IMR-90 (cell line): ENCODE measurements at regions not wholly inside any gene's neighbourhood (a gene's known extent, or its start where the extent isn't known, plus 50 kb on each side); places are given as distances from the start of the nearest gene placed in this dataset.

Source experiments
- ATAC-seq: fragments of 200-7000 bp; cut with Tn5 transposase; 2 replicates; pipeline ENCODE4 v1.9.1; 2020; ENCODE audit warnings: low read depth, mild to moderate bottlenecking, moderate library complexity
- BruUV-seq: library from RNA; stranded (reverse); fragments of 400-500 nt; replicated peaks from 2 replicates; lab custom pipeline; 2021; lab: Mats Ljungman, UMichigan
- CTCF ChIA-PET: fragments of 300-600 bp; formaldehyde crosslinking; extraction: SDS; loops from one replicate; lab custom pipeline; 2021; ENCODE audit warnings: antibody characterized with exemption; lab: Yijun Ruan, JAX
- POLR2A ChIA-PET: fragments of 300-600 bp; sonication (Branson Sonifier 250); formaldehyde crosslinking; loops from one replicate; lab custom pipeline; 2022; ENCODE audit warnings: antibody characterized with exemption; ENCODE audit not compliant: unreplicated experiment; lab: Charles Lee
- DNase-seq: peaks from one replicate; pipeline ENCODE4 v3.0.0; 2013
- H2AFZ ChIP-seq: replicated peaks from 2 replicates; pipeline ENCODE3; 2013; ENCODE audit warnings: low read length, mild to moderate bottlenecking; ENCODE audit not compliant: poor library complexity
- H2AK5ac ChIP-seq: 2 replicates; pipeline ENCODE4 v1.6.1; 2013; ENCODE audit warnings: low read depth, low read length, inconsistent platforms
- H2AK9ac ChIP-seq: replicated peaks from 2 replicates; pipeline ENCODE3; 2013; ENCODE audit warnings: mild to moderate bottlenecking, low read depth, low read length, moderate library complexity; ENCODE audit not compliant: poor library complexity
- H2BK120ac ChIP-seq: 2 replicates; pipeline ENCODE4 v1.6.1; 2013; ENCODE audit warnings: low read depth, low read length, inconsistent platforms
- H2BK15ac ChIP-seq: 3 replicates; pipeline ENCODE4 v1.6.1; 2013; ENCODE audit warnings: low read depth, low read length, inconsistent platforms
- H2BK20ac ChIP-seq: 2 replicates; pipeline ENCODE4 v1.6.1; 2013; ENCODE audit warnings: low read depth, mild to moderate bottlenecking, inconsistent platforms, low read length, moderate library complexity
- H2BK5ac ChIP-seq: 2 replicates; pipeline ENCODE4 v1.6.1; 2013; ENCODE audit warnings: mild to moderate bottlenecking, low read depth, low read length, inconsistent platforms; ENCODE audit not compliant: poor library complexity, severe bottlenecking
- H3K14ac ChIP-seq: replicated peaks from 2 replicates; pipeline ENCODE4 v1.6.1; 2013; ENCODE audit warnings: low read depth, low read length, inconsistent platforms
- H3K18ac ChIP-seq: 2 replicates; pipeline ENCODE4 v1.6.1; 2013; ENCODE audit warnings: low read depth, low read length, control low read depth
- H3K23ac ChIP-seq: 2 replicates; pipeline ENCODE4 v1.6.1; 2013; ENCODE audit warnings: low read depth, low read length, inconsistent platforms
- H3K27ac ChIP-seq: 2 replicates; pipeline ENCODE4 v1.5.1; 2013; ENCODE audit warnings: mild to moderate bottlenecking, control low read depth, low read length; ENCODE audit not compliant: insufficient read depth
- H3K27me3 ChIP-seq: 2 replicates; pipeline ENCODE4 v1.6.1; 2013; ENCODE audit warnings: low read length; ENCODE audit not compliant: control insufficient read depth, insufficient read depth
- H3K36me3 ChIP-seq: 2 replicates; pipeline ENCODE4 v1.6.1; 2013; ENCODE audit warnings: low read length, mixed read lengths; ENCODE audit not compliant: control insufficient read depth, insufficient read depth
- H3K4ac ChIP-seq: 2 replicates; pipeline ENCODE4 v1.6.1; 2013; ENCODE audit warnings: low read depth, low read length, inconsistent platforms
- H3K4me1 ChIP-seq: 2 replicates; pipeline ENCODE4 v1.6.1; 2013; ENCODE audit warnings: low read length, mixed read lengths; ENCODE audit not compliant: control insufficient read depth, insufficient read depth
- H3K4me2 ChIP-seq: 2 replicates; pipeline ENCODE4 v1.6.1; 2013; ENCODE audit warnings: low read depth, mild to moderate bottlenecking, control low read depth, low read length, moderate library complexity
- H3K4me3 ChIP-seq: 2 replicates; pipeline ENCODE4 v1.5.1; 2013; ENCODE audit warnings: low read depth, mild to moderate bottlenecking, control low read depth, low read length, moderate library complexity; ENCODE audit not compliant: insufficient read depth
- H3K56ac ChIP-seq: 2 replicates; pipeline ENCODE4 v1.6.1; 2013; ENCODE audit warnings: low read length, inconsistent platforms; ENCODE audit not compliant: insufficient read depth; ENCODE audit errors: extremely low read depth
- H3K79me1 ChIP-seq, 2 experiments: 2 replicates each; pipeline ENCODE4 v1.6.1; 2013; ENCODE audit warnings: low read length in 2 of 2, inconsistent platforms in 1 of 2, low read depth in 1 of 2
- H3K9ac ChIP-seq: 2 replicates; pipeline ENCODE4 v1.6.1; 2013; ENCODE audit warnings: low read depth, low read length, control low read depth
- H3K9me1 ChIP-seq: 2 replicates; pipeline ENCODE4 v1.6.1; 2013; ENCODE audit warnings: low read length, inconsistent platforms; ENCODE audit not compliant: insufficient read depth
- H3K9me3 ChIP-seq: 2 replicates; pipeline ENCODE4 v1.6.1; 2013; ENCODE audit warnings: low read length; ENCODE audit not compliant: control insufficient read depth, insufficient read depth
- H4K20me1 ChIP-seq: 2 replicates; pipeline ENCODE4 v1.6.1; 2013; ENCODE audit warnings: low read length, inconsistent platforms; ENCODE audit not compliant: insufficient read depth
- H4K5ac ChIP-seq: 2 replicates; pipeline ENCODE4 v1.6.1; 2013; ENCODE audit warnings: mild to moderate bottlenecking, low read depth, low read length, control low read depth
- H4K8ac ChIP-seq, 2 experiments: 2 replicates each; pipeline ENCODE4 v1.6.1; 2013; ENCODE audit warnings: low read depth in 2 of 2, low read length in 2 of 2, control low read depth in 1 of 2, inconsistent platforms in 1 of 2
- H4K91ac ChIP-seq: 2 replicates; pipeline ENCODE4 v1.6.1; 2013; ENCODE audit warnings: low read depth, low read length, inconsistent platforms; ENCODE audit not compliant: insufficient read depth
- BHLHE40 ChIP-seq: fragments of 150-350 bp; IDR thresholded peaks from 2 replicates; pipeline ENCODE4 v1.6.1; 2016; ENCODE audit warnings: mild to moderate bottlenecking, low read depth, low read length
- CEBPB ChIP-seq: IDR thresholded peaks from 2 replicates; pipeline ENCODE4 v1.6.1; 2012; ENCODE audit warnings: low read depth, low read length, improper control_type of control experiment
- CHD1 ChIP-seq: IDR thresholded peaks from 2 replicates; pipeline ENCODE4 v1.6.1; 2012; ENCODE audit warnings: low read depth, low read length, improper control_type of control experiment
- FOS ChIP-seq: fragments of 150-350 bp; IDR thresholded peaks from 2 replicates; pipeline ENCODE4 v1.6.1; 2016; ENCODE audit warnings: low read depth, low read length
- MAFK ChIP-seq: IDR thresholded peaks from 2 replicates; pipeline ENCODE4 v1.6.1; 2012; ENCODE audit warnings: low read depth, low read length, improper control_type of control experiment
- MAZ ChIP-seq: IDR thresholded peaks from 2 replicates; pipeline ENCODE4 v1.6.1; 2012; ENCODE audit warnings: low read depth, mild to moderate bottlenecking, low read length, improper control_type of control experiment, moderate library complexity, borderline replicate concordance
- MXI1 ChIP-seq: IDR thresholded peaks from 2 replicates; pipeline ENCODE4 v1.6.1; 2012; ENCODE audit warnings: low read depth, mild to moderate bottlenecking, low read length, moderate library complexity, borderline replicate concordance
- NFE2L2 ChIP-seq: fragments of 150-350 bp; IDR thresholded peaks from 2 replicates; pipeline ENCODE4 v1.6.1; 2016; ENCODE audit warnings: low read depth, mild to moderate bottlenecking, low read length
- RCOR1 ChIP-seq: IDR thresholded peaks from 2 replicates; pipeline ENCODE4 v1.6.1; 2012; ENCODE audit warnings: mild to moderate bottlenecking, low read length, improper control_type of control experiment; ENCODE audit not compliant: insufficient replicate concordance
- RFX5 ChIP-seq: IDR thresholded peaks from 2 replicates; pipeline ENCODE4 v1.8.0; 2012; ENCODE audit warnings: low read depth, mild to moderate bottlenecking, low read length, moderate library complexity
- SMC3 ChIP-seq: fragments of 150-350 bp; IDR thresholded peaks from 2 replicates; pipeline ENCODE4 v1.6.1; 2016; ENCODE audit warnings: low read depth, mild to moderate bottlenecking, antibody characterized with exemption, low read length, moderate library complexity
- WGBS, 2 experiments: methylation state at CpG; one replicate each; pipeline versions ENCODE4 v1.1.5 to v1.1.7; 2013; ENCODE audit warnings: missing lambda C conversion rate in 2 of 2; ENCODE audit not compliant: insufficient read length in 1 of 2; ENCODE audit errors: extremely low coverage in 2 of 2; 5-methylcytosine and 5-hydroxymethylcytosine counted together
- dilution Hi-C: fragments of 300-500 bp; cut with HindIII; formaldehyde crosslinking; loops from one replicate; pipeline ENCODE4 v1.14.3; 2018; ENCODE audit warnings: low sequenced_read_pairs; ENCODE audit not compliant: unreplicated experiment
- in situ Hi-C: fragments of 300-500 bp; cut with MboI; formaldehyde crosslinking; loops from 3 replicates; pipeline ENCODE4 v1.14.3; 2019; ENCODE audit warnings: low sequenced_read_pairs, inconsistent platforms, mixed read lengths
- intact Hi-C: fragments of 100-400 bp; cut with micrococcal nuclease; formaldehyde crosslinking; loops from 2 replicates; pipeline ENCODE4 v1.10.0; 2022
- TF ChIP-seq, protein P1 (sequence below): conservative IDR thresholded peaks from 2 replicates; pipeline ENCODE4 v1.5.1; 2012; ENCODE audit warnings: mild to moderate bottlenecking, low read depth, low read length, improper control_type of control experiment
- TF ChIP-seq, protein P2 (sequence below): fragments of 150-350 bp; IDR thresholded peaks from 2 replicates; pipeline ENCODE4 v1.6.1; 2016; ENCODE audit warnings: low read depth, mild to moderate bottlenecking, low read length, moderate library complexity, borderline replicate concordance
- TF ChIP-seq, protein P3 (sequence below): fragments of 150-350 bp; IDR thresholded peaks from 2 replicates; pipeline ENCODE4 v1.6.1; 2017; ENCODE audit warnings: mild to moderate bottlenecking, antibody characterized with exemption, low read length, low read depth

DNA sequence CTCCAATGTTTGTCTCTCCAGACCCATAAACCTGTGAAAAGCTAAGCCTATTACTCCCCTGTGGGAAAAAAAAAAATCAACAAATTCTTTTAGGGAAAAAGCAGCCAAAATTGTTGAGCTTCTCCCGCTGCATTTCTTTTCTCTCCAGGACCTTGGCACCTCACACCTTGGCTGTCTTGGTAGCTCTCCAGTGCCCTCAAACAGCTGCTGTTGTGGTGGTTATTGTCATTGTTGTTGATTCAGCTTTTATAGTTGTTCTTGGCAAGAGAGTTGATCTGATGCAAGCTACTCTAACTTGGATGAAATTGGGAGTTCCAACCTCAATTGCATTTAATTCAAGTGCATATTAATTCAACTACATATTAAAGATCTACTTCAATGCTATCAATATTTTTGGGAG, 516.9 kb upstream of the LARGE1 start:
- no peak overlapping the region for H3K4me3 ChIP-seq
- intact Hi-C loops (no loop called here), dilution Hi-C loops (no loop called here), in situ Hi-C loops (no loop called here)
- H3K36me3 ChIP-seq, result no peaks in the 10 kb centered on the region
- H3K14ac ChIP-seq, result no peak overlapping the region
- H2AFZ ChIP-seq, result no peak overlapping the region
- no peaks in the 10 kb centered on the region for H3K4me1 ChIP-seq
- CTCF ChIA-PET, result no interaction called here
- H3K4ac ChIP-seq, result no peak overlapping the region
- no peak overlapping the region for H3K4me2 ChIP-seq
- no peaks in the 10 kb centered on the region for H3K27me3 ChIP-seq
- H2BK120ac ChIP-seq, result no peak overlapping the region
- no peak overlapping the region for H2BK15ac ChIP-seq
- ATAC-seq (no peak), DNase-seq (no peak)
- H4K20me1 ChIP-seq, result no peaks in the 10 kb centered on the region
- no peak overlapping the region for H3K56ac ChIP-seq
- H3K27ac ChIP-seq, result no peak overlapping the region
- no peak overlapping the region for H2BK5ac ChIP-seq
- no peak overlapping the region for H3K23ac ChIP-seq
- no CpG with 5 or more reads among the region's 1 CpG for WGBS, 2 experiments
- no peak overlapping the region for H2BK20ac ChIP-seq
- H3K18ac ChIP-seq, result no peak overlapping the region
- no peaks in the 10 kb centered on the region for H3K9me1 ChIP-seq
- no peak overlapping the region for H4K8ac ChIP-seq
- H3K79me1 ChIP-seq, result no peaks in the 10 kb centered on the region
- no peak overlapping the region for H4K91ac ChIP-seq
- BruUV-seq, result no TSS peak
- no peak overlapping the region for H3K9ac ChIP-seq
- H2AK9ac ChIP-seq, result no peak overlapping the region
- POLR2A ChIA-PET, result no interaction called here
- no peak overlapping the region for H2AK5ac ChIP-seq
- TF ChIP-seq, protein P1, sequence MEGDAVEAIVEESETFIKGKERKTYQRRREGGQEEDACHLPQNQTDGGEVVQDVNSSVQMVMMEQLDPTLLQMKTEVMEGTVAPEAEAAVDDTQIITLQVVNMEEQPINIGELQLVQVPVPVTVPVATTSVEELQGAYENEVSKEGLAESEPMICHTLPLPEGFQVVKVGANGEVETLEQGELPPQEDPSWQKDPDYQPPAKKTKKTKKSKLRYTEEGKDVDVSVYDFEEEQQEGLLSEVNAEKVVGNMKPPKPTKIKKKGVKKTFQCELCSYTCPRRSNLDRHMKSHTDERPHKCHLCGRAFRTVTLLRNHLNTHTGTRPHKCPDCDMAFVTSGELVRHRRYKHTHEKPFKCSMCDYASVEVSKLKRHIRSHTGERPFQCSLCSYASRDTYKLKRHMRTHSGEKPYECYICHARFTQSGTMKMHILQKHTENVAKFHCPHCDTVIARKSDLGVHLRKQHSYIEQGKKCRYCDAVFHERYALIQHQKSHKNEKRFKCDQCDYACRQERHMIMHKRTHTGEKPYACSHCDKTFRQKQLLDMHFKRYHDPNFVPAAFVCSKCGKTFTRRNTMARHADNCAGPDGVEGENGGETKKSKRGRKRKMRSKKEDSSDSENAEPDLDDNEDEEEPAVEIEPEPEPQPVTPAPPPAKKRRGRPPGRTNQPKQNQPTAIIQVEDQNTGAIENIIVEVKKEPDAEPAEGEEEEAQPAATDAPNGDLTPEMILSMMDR, result no peak
- no peak for TF ChIP-seq NFE2L2
- TF ChIP-seq CHD1, result no peak
- no peak for TF ChIP-seq MAZ
- TF ChIP-seq SMC3, result no peak
- TF ChIP-seq BHLHE40, result no peak
- TF ChIP-seq, protein P2, sequence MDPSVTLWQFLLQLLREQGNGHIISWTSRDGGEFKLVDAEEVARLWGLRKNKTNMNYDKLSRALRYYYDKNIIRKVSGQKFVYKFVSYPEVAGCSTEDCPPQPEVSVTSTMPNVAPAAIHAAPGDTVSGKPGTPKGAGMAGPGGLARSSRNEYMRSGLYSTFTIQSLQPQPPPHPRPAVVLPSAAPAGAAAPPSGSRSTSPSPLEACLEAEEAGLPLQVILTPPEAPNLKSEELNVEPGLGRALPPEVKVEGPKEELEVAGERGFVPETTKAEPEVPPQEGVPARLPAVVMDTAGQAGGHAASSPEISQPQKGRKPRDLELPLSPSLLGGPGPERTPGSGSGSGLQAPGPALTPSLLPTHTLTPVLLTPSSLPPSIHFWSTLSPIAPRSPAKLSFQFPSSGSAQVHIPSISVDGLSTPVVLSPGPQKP, result no peak
- TF ChIP-seq RFX5, result no peak
- TF ChIP-seq FOS, result no peak
- no peak for TF ChIP-seq RCOR1
- TF ChIP-seq MAFK, result no peak
- TF ChIP-seq, protein P3, sequence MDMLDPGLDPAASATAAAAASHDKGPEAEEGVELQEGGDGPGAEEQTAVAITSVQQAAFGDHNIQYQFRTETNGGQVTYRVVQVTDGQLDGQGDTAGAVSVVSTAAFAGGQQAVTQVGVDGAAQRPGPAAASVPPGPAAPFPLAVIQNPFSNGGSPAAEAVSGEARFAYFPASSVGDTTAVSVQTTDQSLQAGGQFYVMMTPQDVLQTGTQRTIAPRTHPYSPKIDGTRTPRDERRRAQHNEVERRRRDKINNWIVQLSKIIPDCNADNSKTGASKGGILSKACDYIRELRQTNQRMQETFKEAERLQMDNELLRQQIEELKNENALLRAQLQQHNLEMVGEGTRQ, result no peak
- no peak for TF ChIP-seq MXI1
- no peak for TF ChIP-seq CEBPB
- H4K5ac ChIP-seq, result no peak overlapping the region
- H3K9me3 ChIP-seq, result peaks cover 10% of the 10 kb centered on the region
